DMS53 treated with DMSO at 0.1 percent for 48 hours (cell line): ENCODE measurements at regions not wholly inside any gene's neighbourhood (a gene's known extent, or its start where the extent isn't known, plus 50 kb on each side); places are given as distances from the start of the nearest gene placed in this dataset.

Source experiments
- DNase-seq: peaks from one replicate; lab custom pipeline; 2025; ENCODE audit not compliant: unreplicated experiment; lab: John Stamatoyannopoulos, UW

DNA sequence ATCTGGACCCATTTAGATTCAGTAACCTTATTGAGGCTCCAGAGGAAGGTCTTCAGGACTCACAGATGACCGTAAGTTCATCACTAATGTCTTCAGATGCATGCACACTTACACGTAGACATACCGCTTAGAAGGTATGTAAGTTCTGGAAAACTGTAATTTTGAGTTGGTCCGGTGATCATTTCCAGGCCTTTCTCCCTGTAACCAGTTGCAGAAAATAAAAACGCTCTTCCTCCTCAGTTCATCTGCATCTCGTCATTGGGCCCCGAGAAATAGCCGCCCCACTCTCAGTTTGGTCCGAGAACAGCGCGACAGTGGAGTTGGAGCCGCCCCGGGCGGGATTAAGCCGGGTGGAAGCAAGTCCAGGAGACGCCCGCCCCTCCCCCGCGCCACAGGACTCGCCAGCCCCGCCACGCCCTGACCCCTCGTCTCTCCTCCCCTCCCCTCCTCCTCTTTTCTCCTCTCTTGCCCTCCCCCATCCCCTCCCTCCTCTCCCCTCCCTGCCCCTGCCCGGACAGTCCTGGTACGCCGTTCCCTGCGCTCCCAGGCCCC is 83.7 kb downstream of the TNFAIP2 start:
- no peak for DNase-seq

DNA sequence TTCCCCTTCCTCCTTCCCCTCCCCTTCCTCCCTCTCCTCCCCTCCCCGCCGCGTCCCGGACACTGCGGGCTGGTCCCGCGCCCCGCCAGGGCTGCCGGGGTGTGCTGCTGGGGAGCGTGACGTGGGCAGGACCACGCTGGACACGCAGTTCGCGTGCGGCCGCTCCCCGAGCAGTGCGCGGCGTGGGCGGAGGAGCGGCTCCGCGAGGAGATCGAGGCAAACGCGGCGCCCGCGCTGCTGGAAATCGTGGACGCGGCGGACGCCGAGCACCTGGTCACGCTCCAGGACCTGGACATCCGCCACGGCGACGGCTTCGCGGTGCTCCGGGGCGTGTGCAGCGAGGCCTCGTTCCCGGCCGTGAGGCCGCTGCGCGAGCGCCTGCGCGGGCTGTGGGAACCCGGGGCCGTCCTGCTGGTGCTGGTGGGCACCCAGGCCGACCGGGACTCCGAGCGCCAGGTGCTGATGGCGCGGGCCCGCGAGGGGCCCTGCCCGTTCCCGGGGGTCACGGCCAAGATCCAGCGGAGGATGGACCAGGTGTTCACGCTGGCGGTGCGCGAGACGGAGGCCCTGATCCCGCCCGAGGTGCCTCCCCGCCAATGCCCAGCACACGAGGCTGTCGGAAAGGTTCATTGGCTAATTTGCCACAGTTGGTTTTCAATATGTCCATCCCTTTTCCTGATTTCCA is 84.3 kb downstream of the TNFAIP2 start:
- no peak for DNase-seq

DNA sequence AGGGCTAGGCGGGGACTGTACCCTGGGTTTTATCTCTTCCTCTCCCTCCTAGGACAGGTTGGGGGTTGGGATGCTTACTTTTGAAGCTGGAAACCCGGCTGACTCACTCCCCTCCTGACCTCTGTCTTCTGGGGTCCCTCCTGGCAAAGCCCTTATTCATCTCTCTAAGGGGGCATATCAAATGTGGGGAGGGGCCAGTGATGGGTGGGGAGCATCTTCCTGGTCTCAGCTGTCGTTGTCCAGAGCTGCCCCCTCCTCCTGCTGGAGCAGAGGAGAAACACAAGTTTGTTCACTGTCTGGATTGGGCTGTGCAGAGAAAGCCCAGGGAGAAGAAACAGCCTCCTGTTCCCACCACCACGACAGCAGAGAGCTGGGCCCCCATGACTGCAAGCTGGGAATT is 85.8 kb downstream of the TNFAIP2 start:
- DNase-seq, result no peak

DNA sequence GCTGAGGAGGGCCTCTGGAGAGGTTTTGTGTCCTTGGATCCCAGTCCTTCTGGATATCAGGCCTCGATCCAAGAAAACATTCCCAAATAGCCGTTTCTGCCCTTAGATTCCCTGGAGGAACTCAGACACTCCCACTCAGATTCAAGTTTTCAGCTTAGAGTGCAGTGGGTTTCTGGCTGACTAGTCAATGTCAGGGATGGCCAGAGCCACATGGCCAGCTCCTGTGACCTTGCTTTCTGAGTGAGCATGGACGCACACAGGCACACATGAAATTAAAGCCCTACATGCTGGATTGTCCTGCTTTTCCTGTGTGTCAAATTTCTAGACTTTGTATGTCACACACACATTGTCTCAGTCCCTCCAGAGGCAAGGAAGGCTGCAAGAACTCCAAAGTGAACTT is 86.2 kb downstream of the TNFAIP2 start:
- DNase-seq, result no peak

DNA sequence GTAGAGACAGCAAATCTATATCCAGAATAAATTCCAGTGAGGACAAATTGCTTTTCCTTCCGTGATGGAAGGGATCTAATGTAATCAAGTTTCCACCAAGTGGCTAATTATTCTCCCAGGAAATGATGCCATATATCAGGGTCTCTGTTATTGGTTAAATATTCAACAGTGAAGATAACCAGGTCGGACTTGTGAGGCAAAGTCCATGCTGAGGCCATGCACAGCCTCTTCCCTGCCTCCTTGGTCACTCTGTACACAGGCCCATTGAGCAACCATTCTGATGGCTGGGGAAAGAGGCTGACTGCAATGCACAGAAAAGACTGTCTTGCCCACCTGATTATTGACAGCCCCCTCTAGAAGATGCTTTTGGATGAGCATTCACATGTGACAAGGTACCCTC is 90.1 kb downstream of the TNFAIP2 start:
- DNase-seq, result no peak

DNA sequence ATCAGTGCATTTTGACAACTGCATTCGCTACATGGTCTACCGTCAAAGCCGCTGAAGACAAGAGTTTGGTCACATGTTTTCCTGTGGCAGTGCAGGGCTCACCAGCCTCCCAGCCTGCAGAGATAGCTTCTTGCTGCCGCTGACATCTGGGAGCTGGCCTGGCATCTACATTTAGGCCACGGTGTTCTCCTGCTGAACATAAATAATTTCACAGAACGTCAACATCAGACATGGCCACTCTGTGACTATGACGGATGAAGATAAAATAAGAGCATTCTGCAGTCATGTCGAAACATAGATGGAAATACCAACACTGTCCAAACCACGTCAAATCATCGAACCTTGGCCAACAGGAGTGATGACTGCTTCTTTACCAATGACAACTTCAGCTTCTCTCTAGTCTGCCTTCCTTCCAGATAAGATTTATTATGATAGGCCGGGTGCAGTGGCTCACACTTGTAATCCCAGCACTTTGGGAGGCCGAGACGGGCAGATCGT is 91.2 kb downstream of the TNFAIP2 start:
- DNase-seq, result no peak

DNA sequence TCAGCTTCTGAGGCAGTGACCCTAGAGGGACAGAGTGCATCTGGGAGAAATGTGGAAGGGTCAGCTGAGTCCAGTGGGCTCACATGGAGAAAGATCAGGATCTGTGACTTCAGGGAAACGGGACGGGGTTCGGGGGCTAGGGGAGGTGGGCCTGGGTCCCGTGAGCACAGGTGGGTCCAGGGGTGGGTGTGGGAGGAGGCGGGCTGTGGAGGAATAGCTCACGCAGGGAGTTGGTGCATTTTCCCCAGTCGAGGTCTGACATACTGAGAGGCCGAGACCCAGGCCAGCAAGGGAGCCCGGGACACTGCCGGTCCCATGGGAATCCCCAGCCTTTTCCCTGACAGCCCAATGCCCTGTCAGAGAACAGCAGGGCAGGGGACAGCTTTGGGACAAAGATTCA is 93.1 kb downstream of the TNFAIP2 start:
- DNase-seq, result no peak

DNA sequence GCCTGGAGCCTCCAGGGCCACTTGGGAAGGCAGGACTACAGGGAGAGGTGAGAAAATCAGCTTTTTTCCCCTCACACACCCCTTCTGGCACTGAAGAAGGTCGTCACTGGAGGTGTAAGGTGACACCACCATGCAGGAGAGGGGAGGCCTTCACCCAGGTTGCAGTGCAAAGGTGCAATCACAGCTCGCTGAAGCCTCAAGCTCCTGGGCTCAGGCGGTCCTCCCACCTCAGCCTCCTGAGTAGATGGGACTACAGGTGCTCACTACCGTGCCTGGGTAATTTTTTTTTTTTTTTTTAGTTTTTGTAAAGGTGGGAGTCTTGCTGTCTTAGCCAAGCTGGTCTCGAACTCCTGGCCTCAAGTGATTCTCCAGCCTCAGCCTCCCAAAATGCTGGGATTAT is 93.6 kb downstream of the TNFAIP2 start:
- DNase-seq, result no peak

DNA sequence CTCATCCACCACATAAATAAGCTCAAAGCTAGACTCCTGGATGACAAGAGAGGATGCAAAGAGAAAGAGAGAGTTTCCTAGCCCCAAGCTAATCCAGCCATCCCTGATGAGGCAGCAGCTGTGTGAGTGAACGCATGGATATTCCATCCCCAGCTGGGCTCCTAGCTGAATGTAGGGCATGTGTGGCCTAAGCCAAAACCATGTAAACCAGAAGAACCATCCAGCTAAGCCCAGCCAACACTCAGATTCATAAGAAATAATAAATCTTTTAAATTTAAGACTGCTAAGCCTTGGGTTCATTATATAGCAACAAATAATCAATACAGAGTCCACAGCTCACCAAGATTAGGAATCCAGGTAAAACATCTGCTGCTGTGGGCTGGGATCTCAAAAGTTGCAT is 94.3 kb downstream of the TNFAIP2 start:
- DNase-seq, result no peak

DNA sequence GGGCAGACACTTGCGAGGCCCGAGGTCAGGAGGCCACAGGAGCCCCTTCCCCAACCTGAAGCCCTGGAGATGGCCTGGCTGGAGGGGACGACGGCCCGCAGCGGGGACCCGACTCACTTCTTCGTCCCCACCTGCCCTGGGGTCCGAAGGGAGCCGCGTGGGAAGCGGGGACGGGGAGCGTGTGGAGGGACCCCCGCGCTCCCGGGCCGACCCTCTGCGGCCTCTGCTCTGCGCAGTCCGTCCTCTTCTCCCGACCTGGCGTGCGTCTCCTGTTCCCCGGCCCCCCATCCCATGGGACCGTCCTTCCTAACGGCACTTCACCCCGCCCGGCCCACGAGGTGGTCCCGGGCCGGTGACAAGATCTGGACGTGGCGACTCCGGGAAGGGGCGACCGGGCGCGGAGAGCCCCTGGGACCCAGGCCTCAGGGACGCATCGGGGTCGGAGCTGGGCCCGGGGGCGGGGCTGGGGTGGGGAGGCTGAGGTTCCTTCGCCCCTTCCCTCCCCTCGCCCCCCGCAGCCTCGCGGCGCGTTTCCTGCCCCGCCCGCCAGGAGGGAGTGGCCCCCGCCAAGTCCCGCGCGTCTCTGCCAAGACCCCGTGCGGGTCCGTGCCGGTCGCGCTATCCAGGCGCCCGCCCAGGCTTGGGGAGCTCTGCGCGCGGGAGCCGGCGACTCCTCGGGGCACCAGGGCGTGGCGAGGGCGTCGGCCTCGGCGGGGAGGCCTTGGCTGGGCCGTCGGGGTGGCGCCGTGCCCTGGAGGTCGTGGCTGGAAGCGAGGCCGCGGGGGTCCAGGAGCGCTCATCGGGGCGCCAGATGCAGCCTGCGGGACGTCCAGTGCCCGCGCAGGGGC is 97.1 kb downstream of the TNFAIP2 start:
- DNase-seq, result no peak

DNA sequence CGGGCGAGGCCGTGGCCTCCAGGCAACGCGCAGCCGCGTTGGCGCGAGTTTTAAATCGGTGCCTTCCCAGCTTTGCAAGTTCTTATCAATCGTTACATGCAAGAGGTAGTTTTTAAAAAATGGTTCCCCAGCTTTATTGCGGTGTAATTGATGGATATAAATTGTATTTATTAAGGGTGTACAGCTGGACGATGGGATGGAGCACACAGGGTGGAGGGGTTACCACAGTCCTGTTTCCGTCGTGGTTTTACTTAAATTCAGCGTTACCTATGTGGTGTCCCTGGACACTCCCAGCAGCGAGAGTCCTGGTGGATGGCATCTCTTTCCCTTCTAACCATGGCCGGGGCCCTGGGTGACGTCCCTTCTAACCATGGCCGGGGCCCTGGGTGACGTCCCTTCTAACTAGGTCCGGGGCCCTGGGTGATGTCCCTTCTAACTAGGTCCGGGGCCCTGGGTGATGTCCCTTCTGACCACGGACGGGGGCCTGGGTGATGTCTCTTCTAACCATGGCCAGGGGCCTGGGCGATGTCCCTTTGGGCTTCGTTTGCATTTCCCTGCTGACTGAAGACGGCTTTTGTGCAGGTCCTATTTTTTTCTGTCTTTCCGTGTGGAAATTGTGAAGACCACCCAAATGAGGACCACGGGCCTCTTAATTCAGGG is 97.9 kb downstream of the TNFAIP2 start:
- DNase-seq, result no peak

DNA sequence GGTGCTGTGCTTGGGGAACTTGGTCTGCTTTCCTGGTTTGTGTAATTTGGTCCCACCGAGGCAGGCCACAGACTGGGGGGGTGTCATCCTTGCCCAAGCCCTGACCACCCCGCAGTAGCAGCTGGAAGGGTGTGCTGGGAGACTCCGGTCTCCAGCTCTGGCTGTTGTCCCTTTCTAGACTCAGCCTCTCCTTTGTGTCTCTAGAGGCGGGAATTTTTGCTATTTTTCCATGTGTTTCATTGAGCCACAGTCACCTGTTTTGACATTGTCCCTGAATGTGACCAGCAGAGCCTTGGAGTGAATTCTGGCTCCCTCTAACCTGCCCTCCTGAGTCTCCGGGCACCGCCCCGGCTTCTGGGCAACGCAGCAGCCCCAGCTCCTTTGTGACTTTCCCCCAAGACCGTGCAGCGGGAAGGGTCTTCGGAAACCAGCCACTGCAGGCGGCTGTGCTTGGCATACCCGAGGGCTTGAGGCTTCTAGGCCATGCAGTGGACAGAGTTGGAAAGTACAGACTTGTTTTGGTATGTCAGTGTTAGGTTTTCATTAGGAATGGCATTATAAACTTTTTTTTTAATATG is 98.6 kb downstream of the TNFAIP2 start:
- no peak for DNase-seq

DNA sequence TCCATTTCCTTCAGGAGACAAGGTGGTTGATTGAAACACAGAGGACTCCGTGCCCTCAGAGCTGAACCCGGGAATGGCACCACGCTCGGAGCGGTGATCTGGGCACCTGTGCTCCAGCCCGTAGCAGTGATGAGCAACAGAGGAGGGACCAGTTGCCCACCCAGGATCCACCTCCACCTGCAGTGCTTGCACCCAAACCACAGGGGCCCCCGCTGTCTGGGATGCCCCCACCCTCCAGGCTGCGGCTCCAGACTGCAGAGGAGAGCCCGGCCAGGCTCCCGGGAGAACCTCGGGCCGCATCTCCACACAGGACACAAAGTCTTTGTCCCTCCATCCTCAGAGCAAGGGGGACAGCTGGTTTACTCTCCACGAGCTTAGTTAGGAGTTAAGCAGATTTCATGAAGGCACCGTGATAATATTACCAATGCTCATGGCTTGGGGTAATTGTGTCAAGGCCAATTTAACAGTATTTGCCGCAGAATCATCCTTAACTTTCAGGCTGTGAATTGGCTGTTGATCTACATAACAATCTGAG is 100.6 kb downstream of the TNFAIP2 start:
- DNase-seq, result no peak

DNA sequence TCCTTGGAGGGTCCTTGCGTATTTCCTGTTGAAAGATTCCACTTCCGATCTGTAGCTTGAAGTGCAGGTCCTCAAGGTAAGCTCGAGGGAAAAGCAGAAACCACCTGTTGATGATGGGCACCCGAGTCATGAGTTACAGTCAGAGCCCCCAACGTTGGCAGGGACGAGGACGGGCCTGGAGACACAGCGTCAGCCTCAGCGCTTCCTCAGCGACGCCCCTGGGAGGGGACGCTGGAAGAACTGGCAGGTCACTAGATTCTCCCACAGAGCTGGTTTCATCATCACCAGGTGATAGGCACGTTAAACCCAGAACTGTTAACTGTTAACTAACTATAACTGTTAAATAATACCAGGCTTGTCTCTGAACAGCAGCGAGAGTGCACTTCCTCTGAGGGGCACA is 101.8 kb downstream of the TNFAIP2 start:
- DNase-seq, result no peak

DNA sequence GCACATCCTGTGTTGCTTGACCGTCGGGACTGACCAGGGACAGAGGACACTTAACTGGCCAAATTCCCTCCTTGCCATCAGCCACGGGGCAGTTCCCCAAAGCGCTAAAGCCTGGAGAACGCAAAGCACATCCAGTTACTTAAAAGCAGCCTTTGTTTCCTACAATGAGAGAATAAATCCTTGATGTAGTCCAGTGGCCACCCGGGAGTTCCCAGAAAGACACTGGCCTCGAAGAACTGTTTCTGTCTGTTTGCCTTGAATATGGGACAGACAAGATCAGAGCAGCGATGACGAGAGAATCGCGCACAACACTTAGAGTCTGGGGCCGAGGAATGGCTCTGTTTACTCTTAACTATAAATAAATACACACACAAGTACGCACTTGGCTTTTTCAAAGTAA is 102.2 kb downstream of the TNFAIP2 start:
- DNase-seq, result no peak

DNA sequence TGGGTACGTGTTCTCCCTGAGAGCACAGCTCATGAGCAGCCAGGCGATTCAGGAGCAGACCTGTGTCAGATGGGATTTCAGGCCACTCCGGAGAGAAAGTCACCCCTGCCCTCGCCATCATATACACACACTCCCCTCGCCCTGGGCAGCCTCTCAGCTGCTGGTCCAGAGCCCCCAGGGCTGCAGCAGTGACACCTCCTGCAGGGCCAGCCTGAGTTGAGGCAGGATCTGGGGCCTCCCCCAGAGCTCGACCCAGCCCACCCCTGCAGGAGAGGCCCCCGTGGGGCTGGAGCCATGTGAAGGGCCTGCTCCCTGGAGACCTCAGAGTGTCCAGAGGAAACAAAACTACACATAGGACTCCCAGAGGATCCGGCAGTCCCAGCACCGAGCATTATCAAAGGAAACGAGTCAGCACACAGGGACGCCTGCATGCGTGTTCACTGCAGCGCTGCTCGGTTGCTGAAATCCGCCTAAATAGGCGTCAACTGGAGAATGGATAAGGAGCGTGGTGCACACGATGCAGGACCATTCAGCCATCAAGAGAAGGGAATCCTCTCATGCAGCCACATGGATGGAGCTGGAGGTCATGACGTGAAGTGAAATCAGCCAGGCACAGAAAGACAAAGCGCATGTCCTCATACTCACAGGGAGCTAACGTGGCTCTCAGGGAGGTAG is 104.0 kb downstream of the TNFAIP2 start:
- no peak for DNase-seq

DNA sequence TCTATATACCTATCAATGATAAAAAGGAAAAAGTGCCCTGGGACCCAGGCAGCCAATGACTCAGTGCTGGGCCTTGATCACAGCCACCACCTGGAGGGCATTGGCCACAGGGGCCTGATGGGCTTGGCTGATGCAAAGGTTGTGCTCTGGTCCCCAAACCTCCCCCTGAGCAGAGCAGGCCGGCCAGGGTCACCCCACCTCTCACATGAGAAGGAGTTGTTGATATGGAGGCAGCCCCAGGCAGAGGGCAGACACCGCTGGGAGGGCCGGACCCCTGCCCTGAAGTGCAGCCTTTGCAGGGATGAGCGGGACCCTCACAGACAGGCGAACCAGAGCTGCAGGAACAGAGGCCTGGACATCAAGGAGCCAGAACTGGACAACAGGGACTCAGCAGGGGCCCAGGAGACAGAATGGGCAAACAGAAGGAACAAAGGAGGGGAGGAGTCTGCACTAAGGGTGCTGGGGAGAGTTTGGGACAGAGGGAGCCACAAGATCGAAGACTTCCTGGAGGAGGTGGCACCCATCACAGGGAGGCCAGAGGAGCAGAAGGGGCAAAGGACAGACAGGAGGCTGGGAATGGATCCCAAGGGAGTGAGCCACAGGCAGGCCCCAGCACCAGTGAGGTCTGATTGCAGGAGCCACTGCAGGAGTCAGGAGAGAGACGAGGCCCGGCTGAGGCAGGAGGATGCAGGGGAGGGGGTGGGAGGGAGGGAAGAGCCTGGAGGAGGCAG is 105.0 kb downstream of the TNFAIP2 start:
- DNase-seq, result no peak

DNA sequence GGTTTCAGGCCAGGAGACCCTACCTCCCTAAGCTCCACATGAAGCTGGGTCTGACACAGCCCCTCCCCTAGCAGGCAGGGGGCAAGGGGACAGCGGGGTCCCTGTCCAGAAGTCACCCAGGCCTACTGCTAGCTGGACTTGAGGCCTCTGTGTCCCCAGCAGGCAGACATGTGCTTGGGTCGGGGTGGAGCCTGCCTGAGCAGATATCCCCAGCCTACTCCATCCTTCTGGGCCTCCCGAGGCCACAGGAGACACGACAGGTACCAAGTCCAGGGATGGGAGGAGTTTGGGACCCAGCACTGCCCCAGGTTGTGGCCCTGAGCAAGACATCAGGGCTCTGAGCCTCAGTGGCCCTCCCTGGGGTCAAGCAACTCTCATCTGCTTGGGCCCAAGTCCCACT is 105.2 kb upstream of the EIF5 start:
- DNase-seq, result no peak

DNA sequence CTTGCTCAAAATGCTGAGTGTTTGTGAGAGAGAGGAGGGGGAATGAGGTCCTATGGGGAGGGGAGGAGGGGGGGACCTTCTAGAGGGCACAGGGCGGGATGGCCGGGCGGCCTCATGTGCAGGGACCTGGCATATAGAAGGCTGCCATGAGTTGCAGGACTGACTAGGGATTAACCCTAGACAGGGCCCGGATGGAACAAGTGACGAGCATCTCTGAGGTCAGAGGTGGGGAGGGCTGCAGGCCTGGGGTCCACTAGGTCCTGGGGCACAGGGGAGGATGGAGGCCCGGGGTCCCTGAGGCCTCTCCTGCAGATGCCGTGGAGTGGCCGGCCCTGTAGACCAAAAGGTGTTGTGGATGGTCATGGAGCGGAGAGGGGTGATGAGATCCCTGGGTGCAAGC is 104.0 kb upstream of the EIF5 start:
- DNase-seq, result no peak
